ENCODE measurements at regions not wholly inside any gene's neighbourhood (a gene's known extent, or its start where the extent isn't known, plus 50 kb on each side); places are given as distances from the start of the nearest gene placed in this dataset.
A peak's percentile ranks its signal among the peaks of the same experiment; 100 is the strongest.

DNA sequence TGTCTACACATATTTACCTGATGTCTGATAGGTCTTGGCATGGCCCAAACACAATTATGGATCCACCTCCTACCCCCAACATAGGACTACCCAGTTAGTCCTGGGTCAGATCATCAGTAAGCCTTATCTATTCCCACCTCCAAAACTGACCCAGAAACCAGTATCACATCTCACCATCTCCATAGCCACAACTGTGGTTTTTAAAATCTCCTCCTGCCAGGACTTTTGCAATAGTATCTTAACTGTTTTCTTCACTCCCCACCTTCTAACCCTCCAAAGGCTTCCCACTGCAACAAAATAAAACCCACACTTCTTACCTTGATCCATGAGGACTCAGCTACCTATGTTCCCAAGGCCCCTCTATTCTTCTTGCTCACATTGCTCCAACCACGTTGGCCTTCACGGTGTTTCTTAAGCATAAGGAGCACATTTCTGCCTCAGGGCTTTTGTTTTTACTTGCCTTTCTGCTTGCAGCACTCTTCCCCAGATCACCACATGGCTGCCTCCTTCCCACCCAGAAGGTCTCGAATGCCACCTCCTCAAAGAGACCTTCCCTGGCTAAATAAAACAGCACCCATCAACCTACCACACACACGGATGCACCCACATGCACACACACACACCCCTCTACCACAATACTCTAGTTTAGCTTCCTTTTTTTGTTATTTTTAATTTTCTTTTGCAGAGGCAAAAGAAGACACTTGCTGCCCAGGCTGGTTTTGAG lies 125.9 kb upstream of the SLC1A4 start:
- Histone ChIP-seq H3K79me2 (ENCODE audit: insufficient read depth, low read length) (no peaks in the 10 kb centered on the region), H3K27ac (ENCODE audit: low read length) (no peak overlapping the region), H3K4me1 (ENCODE audit: insufficient read depth, low read length) (peaks cover 13% of the 10 kb centered on the region), H4K20me1 (ENCODE audit: insufficient read depth, low read length) (no peaks in the 10 kb centered on the region), H2AFZ (ENCODE audit: low read depth, low read length) (no peak overlapping the region), H3K4me2 (ENCODE audit: insufficient read depth, low read length) (no peak overlapping the region), H3K9me3 (ENCODE audit: insufficient read depth, low read length, severe bottlenecking) (no peaks in the 10 kb centered on the region), H3K4me3 (ENCODE audit: low read depth in 1 of 2, low read length in 2 of 2) (no peak overlapping the region), H3K9ac (ENCODE audit: low read depth, low read length) (no peak overlapping the region), H3K27me3 (ENCODE audit: insufficient read depth, low read length, poor library complexity) (peaks cover 25% of the 10 kb centered on the region), H3K36me3 (ENCODE audit: insufficient read depth, low read length) (no peaks in the 10 kb centered on the region)
- no peak for ATAC-seq (ENCODE audit: insufficient read depth, low read depth)
- no peak for DNase-seq
- TF ChIP-seq, protein P1, sequence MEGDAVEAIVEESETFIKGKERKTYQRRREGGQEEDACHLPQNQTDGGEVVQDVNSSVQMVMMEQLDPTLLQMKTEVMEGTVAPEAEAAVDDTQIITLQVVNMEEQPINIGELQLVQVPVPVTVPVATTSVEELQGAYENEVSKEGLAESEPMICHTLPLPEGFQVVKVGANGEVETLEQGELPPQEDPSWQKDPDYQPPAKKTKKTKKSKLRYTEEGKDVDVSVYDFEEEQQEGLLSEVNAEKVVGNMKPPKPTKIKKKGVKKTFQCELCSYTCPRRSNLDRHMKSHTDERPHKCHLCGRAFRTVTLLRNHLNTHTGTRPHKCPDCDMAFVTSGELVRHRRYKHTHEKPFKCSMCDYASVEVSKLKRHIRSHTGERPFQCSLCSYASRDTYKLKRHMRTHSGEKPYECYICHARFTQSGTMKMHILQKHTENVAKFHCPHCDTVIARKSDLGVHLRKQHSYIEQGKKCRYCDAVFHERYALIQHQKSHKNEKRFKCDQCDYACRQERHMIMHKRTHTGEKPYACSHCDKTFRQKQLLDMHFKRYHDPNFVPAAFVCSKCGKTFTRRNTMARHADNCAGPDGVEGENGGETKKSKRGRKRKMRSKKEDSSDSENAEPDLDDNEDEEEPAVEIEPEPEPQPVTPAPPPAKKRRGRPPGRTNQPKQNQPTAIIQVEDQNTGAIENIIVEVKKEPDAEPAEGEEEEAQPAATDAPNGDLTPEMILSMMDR (IDR thresholded peaks at IDR 0.05; ENCODE audit: borderline replicate concordance, extremely low read depth, low read length, poor library complexity, severe bottlenecking): no peak

DNA sequence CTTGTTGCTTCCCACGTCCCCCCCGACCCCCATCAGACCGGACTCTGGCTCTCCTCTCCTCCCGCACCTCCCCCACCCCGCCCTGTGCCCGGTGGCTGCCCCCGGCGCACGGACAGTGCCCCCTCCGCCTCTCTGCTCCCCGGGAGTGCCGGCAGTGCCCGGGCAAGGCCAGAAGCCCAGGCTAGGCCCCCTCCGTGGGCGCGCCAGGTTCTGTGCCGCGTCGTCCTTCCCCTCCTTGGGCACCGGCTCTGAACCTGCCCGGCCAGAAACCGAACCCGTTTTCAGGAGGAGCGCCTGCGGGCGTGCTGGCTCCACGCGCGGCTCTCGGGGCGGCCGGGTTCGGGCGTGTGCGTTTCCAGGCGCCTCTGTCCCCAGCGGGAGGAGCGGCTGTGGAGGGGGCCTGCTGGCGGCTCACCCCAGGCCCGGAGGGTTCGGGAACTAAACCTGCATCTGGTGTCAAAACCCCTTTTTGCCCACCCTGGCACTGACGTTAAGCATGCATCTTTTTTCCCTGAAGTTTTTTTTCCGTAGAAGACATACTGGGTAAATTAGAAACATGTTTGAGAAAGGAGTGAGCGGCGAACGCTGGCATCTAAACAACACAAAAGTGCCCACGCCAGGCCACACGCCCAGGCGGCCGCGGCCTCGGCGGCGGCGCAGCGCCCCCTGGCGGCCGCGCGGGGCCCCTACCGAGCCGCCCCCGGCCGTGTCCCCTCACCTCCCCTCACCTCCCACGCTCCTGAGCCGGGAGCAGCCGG lies 123.9 kb upstream of the SLC1A4 start:
- no peak overlapping the region for H3K27ac ChIP-seq (ENCODE audit: low read length)

DNA sequence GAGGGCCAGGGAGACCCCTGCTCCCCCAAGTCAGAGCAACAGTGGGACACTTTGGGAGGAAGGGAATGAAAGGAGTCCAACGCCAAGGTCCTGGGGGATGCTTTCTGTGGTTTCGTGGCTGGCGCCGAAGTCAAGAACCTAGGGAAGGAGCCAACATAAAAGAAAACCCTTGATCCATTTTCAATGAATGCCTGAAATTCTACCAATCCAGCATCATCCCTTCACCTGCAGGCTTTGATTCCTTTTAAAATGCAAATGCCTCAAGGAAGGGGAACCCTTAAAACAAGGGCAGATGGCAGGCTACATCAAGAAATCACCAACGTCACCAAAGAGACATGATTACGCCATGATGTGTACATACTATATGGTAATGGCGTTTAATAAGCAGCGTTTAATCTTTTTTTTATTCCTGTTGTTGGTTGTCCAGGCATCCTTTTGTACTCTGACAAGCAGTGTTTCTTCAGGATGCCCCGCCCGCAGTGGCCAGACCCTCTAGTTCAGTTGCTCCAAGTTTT lies 123.3 kb upstream of the SLC1A4 start:
- peaks cover 13% of the 10 kb centered on the region for H3K4me1 ChIP-seq (ENCODE audit: insufficient read depth, low read length)
- H2AFZ ChIP-seq (ENCODE audit: low read depth, low read length): 0 out of 2 replicates have a peak overlapping the region, but pooled peaks have one; percentile 41
- H3K36me3 ChIP-seq (ENCODE audit: insufficient read depth, low read length): no peaks in the 10 kb centered on the region
- DNase-seq (no peak), ATAC-seq (ENCODE audit: insufficient read depth, low read depth) (no peak)
- H3K4me3 ChIP-seq (ENCODE audit: low read depth in 1 of 2, low read length in 2 of 2): peak overlapping the region in 1 of 2 experiments; percentile 62; a peak in 2 of 4 replicates
- TF ChIP-seq, protein P1 (IDR thresholded peaks at IDR 0.05; ENCODE audit: borderline replicate concordance, extremely low read depth, low read length, poor library complexity, severe bottlenecking): no peak
- TF ChIP-seq EZH2 (IDR thresholded peaks at IDR 0.05; ENCODE audit: borderline replicate concordance, low read depth, low read length, severe bottlenecking): no peak
- H3K79me2 ChIP-seq (ENCODE audit: insufficient read depth, low read length): no peaks in the 10 kb centered on the region
- H3K9ac ChIP-seq (ENCODE audit: low read depth, low read length): peak overlapping the region; percentile 60; the same call in 1 of the 2 replicates
- peak overlapping the region; percentile 96 for H3K4me2 ChIP-seq (ENCODE audit: insufficient read depth, low read length)
- no peaks in the 10 kb centered on the region for H4K20me1 ChIP-seq (ENCODE audit: insufficient read depth, low read length)
- no peak overlapping the region for H3K27ac ChIP-seq (ENCODE audit: low read length)
- peaks cover 25% of the 10 kb centered on the region for H3K27me3 ChIP-seq (ENCODE audit: insufficient read depth, low read length, poor library complexity)
- no peaks in the 10 kb centered on the region for H3K9me3 ChIP-seq (ENCODE audit: insufficient read depth, low read length, severe bottlenecking)

More for the DNA sequence above, 123.9 kb upstream of the SLC1A4 start:
- H3K4me1 ChIP-seq (ENCODE audit: insufficient read depth, low read length): peaks cover 13% of the 10 kb centered on the region
- no peaks in the 10 kb centered on the region for H3K79me2 ChIP-seq (ENCODE audit: insufficient read depth, low read length)
- peak; percentile 64 for DNase-seq
- H3K9ac ChIP-seq (ENCODE audit: low read depth, low read length): peak overlapping the region; percentile 60
- H3K27me3 ChIP-seq (ENCODE audit: insufficient read depth, low read length, poor library complexity): peaks cover 25% of the 10 kb centered on the region
- H3K9me3 ChIP-seq (ENCODE audit: insufficient read depth, low read length, severe bottlenecking): no peaks in the 10 kb centered on the region
- peak overlapping the region; percentile 90 for H2AFZ ChIP-seq (ENCODE audit: low read depth, low read length)
- H3K36me3 ChIP-seq (ENCODE audit: insufficient read depth, low read length): no peaks in the 10 kb centered on the region
- peak; percentile 94 for ATAC-seq (ENCODE audit: insufficient read depth, low read depth)
- peak overlapping the region; percentile 27 to 62; a peak in 3 of 4 replicates for H3K4me3 ChIP-seq (ENCODE audit: low read depth in 1 of 2, low read length in 2 of 2)
- H3K4me2 ChIP-seq (ENCODE audit: insufficient read depth, low read length): peak overlapping the region; percentile 96
- H4K20me1 ChIP-seq (ENCODE audit: insufficient read depth, low read length): no peaks in the 10 kb centered on the region
- peak; percentile 51 for TF ChIP-seq EZH2 (IDR thresholded peaks at IDR 0.05; ENCODE audit: borderline replicate concordance, low read depth, low read length, severe bottlenecking)
- TF ChIP-seq, protein P1 (IDR thresholded peaks at IDR 0.05; ENCODE audit: borderline replicate concordance, extremely low read depth, low read length, poor library complexity, severe bottlenecking): peak; percentile 82

Data from DND-41 (cell line).